Calu3 (cell line): ENCODE measurements at regions not wholly inside any gene's neighbourhood (a gene's known extent, or its start where the extent isn't known, plus 50 kb on each side); places are given as distances from the start of the nearest gene placed in this dataset.

ENCODE experiments used
- BruUV-seq: library from RNA; stranded (reverse); fragments of 400-500 nt; replicated peaks from 2 replicates; lab custom pipeline; 2021; lab: Mats Ljungman, UMichigan
- CTCF ChIA-PET: fragments of 300-600 bp; sonication (Branson Sonifier 250); formaldehyde crosslinking; loops from one replicate; lab custom pipeline; 2022; ENCODE audit warnings: antibody characterized with exemption; lab: Charles Lee
- DNase-seq: peaks from one replicate; pipeline ENCODE4 v3.0.0; 2022
- H3K27ac Mint-ChIP-seq: one replicate; pipeline ENCODE4 v1.8.0; 2022; ENCODE audit warnings: mixed read lengths; ENCODE audit not compliant: unreplicated experiment
- H3K27me3 Mint-ChIP-seq: one replicate; pipeline ENCODE4 v1.8.0; 2022; ENCODE audit warnings: mixed read lengths; ENCODE audit not compliant: unreplicated experiment
- H3K36me3 Mint-ChIP-seq: one replicate; pipeline ENCODE4 v1.8.0; 2022; ENCODE audit warnings: mild to moderate bottlenecking, moderate library complexity, mixed read lengths; ENCODE audit not compliant: insufficient read depth, unreplicated experiment
- H3K4me1 Mint-ChIP-seq: one replicate; pipeline ENCODE4 v1.8.0; 2022; ENCODE audit warnings: mild to moderate bottlenecking, low read depth, mixed read lengths; ENCODE audit not compliant: unreplicated experiment
- H3K4me3 Mint-ChIP-seq: one replicate; pipeline ENCODE4 v1.8.0; 2022; ENCODE audit warnings: mild to moderate bottlenecking, low read depth, moderate library complexity, mixed read lengths; ENCODE audit not compliant: unreplicated experiment
- H3K9me3 Mint-ChIP-seq: one replicate; pipeline ENCODE4 v1.8.0; 2022; ENCODE audit warnings: low read depth, mixed read lengths; ENCODE audit not compliant: unreplicated experiment
- CTCF ChIP-seq: fragments of 200-600 bp; IDR thresholded peaks from one replicate; pipeline ENCODE4 v1.8.0; 2022; ENCODE audit warnings: antibody characterized with exemption; ENCODE audit not compliant: unreplicated experiment
- intact Hi-C: fragments of 100-400 bp; cut with micrococcal nuclease; formaldehyde crosslinking; loops from one replicate; pipeline ENCODE4 v1.10.0; 2022; ENCODE audit not compliant: unreplicated experiment

GRCh38 chr4:126678618-126679017, 954.1 kb upstream of the INTU start:
- intact Hi-C loops: no loop called here
- H3K9me3 Mint-ChIP-seq: no peaks in the 10 kb centered on the region
- no TSS peak for BruUV-seq
- no peaks in the 10 kb centered on the region for H3K36me3 Mint-ChIP-seq
- CTCF ChIA-PET: no interaction called here
- H3K27ac Mint-ChIP-seq: no peak overlapping the region
- no peak overlapping the region for H3K4me3 Mint-ChIP-seq
- no peak for TF ChIP-seq CTCF
- no peaks in the 10 kb centered on the region for H3K27me3 Mint-ChIP-seq
- H3K4me1 Mint-ChIP-seq: no peaks in the 10 kb centered on the region
- DNase-seq: no peak

- no peaks in the 10 kb centered on the region for H3K36me3 Mint-ChIP-seq
- no peak overlapping the region for H3K27ac Mint-ChIP-seq
- no peak for TF ChIP-seq CTCF
- DNase-seq: no peak
- no peaks in the 10 kb centered on the region for H3K27me3 Mint-ChIP-seq
- H3K9me3 Mint-ChIP-seq: no peaks in the 10 kb centered on the region
- CTCF ChIA-PET: no interaction called here
- no peaks in the 10 kb centered on the region for H3K4me1 Mint-ChIP-seq
- BruUV-seq: no TSS peak
- intact Hi-C loops: no loop called here
- no peak overlapping the region for H3K4me3 Mint-ChIP-seq
Observed at GRCh38 chr4:126679303-126679702, 953.5 kb upstream of the INTU start.

- intact Hi-C loops: no loop called here
- CTCF ChIA-PET: interaction anchor here (0.6 to 0.7 kb wide), 2 partner anchors 307 to 536 kb away, joined by 3 to 5 read pairs; no protein-coding TSS in a partner anchor
- Mint-ChIP-seq H3K36me3 (no peaks in the 10 kb centered on the region), H3K27me3 (no peaks in the 10 kb centered on the region), H3K4me1 (no peaks in the 10 kb centered on the region), H3K27ac (no peak overlapping the region), H3K9me3 (no peaks in the 10 kb centered on the region), H3K4me3 (no peak overlapping the region)
- DNase-seq: no peak
- no TSS peak for BruUV-seq
- no peak for TF ChIP-seq CTCF
Observed at GRCh38 chr4:126682250-126682649, 950.5 kb upstream of the INTU start.

GRCh38 chr4:126686491-126686890, 946.3 kb upstream of the INTU start:
- BruUV-seq: no TSS peak
- Mint-ChIP-seq H3K9me3 (no peaks in the 10 kb centered on the region), H3K27ac (no peak overlapping the region), H3K4me1 (no peaks in the 10 kb centered on the region), H3K36me3 (no peaks in the 10 kb centered on the region), H3K27me3 (no peaks in the 10 kb centered on the region), H3K4me3 (no peak overlapping the region)
- DNase-seq: no peak
- intact Hi-C loops: no loop called here
- no peak for TF ChIP-seq CTCF
- CTCF ChIA-PET: no interaction called here
